Bronchial epithelial cell (primary cell): ENCODE measurements at regions not wholly inside any gene's neighbourhood (a gene's known extent, or its start where the extent isn't known, plus 50 kb on each side); places are given as distances from the start of the nearest gene placed in this dataset.

Source experiments
- DNase-seq: peaks from one replicate; pipeline ENCODE4 v3.0.0-alpha.2; 2010; ENCODE audit warnings: low read depth
- FAIRE-seq: peaks from 2 replicates; lab custom pipeline; 2011; peaks lifted over from hg19 to GRCh38; lab: Jason Lieb, UNC
- H3K27me3 ChIP-seq: 2 replicates; pipeline ENCODE4 v1.5.1; 2011; ENCODE audit warnings: low read length; ENCODE audit not compliant: control insufficient read depth, insufficient read depth
- H3K36me3 ChIP-seq: 2 replicates; pipeline ENCODE4 v1.5.1; 2011; ENCODE audit warnings: low read length; ENCODE audit not compliant: control insufficient read depth, insufficient read depth
- H3K4me3 ChIP-seq: 2 replicates; pipeline ENCODE4 v1.5.1; 2011; ENCODE audit warnings: mild to moderate bottlenecking, low read depth, low read length, control low read depth
- TF ChIP-seq, protein P1 (sequence below): IDR thresholded peaks from 2 replicates; pipeline ENCODE4 v1.5.1; 2011; ENCODE audit warnings: mild to moderate bottlenecking, moderate library complexity, low read length, control low read depth, inconsistent platforms; ENCODE audit not compliant: insufficient read depth, severe bottlenecking

DNA sequence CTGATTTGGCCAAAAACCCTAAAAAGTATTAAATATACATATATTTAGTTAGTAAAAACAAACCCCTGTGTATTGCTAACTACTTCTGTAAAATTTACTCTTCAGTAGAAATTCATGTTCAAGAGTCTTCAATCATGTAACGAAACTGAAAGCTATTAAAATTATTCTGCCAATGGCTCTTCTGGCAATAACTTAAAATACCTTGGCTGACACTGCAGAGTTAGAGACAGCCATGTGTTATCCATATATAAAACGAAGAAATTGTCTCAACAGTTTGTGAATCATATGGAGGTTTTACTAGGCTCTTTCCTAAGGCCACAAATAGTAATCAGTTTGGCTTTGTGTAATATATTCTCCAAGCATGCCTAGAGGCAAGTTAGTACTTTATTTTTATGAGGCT, 357.2 kb downstream of the COL11A1 start:
- Histone ChIP-seq H3K36me3 (no peaks in the 10 kb centered on the region), H3K4me3 (no peak overlapping the region), H3K27me3 (no peaks in the 10 kb centered on the region)
- FAIRE-seq (no peak), DNase-seq (no peak)
- TF ChIP-seq, protein P1, sequence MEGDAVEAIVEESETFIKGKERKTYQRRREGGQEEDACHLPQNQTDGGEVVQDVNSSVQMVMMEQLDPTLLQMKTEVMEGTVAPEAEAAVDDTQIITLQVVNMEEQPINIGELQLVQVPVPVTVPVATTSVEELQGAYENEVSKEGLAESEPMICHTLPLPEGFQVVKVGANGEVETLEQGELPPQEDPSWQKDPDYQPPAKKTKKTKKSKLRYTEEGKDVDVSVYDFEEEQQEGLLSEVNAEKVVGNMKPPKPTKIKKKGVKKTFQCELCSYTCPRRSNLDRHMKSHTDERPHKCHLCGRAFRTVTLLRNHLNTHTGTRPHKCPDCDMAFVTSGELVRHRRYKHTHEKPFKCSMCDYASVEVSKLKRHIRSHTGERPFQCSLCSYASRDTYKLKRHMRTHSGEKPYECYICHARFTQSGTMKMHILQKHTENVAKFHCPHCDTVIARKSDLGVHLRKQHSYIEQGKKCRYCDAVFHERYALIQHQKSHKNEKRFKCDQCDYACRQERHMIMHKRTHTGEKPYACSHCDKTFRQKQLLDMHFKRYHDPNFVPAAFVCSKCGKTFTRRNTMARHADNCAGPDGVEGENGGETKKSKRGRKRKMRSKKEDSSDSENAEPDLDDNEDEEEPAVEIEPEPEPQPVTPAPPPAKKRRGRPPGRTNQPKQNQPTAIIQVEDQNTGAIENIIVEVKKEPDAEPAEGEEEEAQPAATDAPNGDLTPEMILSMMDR: no peak

DNA sequence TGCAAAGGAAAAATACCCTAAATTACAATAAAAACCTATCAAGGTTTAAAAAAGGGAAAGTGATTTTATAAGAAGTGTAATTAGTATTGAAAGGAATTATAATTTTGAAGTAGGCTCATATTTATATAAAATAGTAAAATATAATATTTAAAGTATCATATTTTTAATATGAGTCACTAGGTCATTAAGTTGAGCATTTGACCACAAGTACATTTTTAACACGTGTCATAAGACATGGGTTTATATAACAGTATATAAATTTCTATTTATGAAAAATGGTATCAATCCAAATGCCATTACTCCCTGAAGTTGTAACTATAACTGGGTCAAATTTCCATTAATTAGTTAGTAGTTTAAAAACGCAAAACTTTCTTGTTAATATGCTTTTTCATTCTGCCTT, 365.9 kb downstream of the COL11A1 start:
- FAIRE-seq: no peak
- TF ChIP-seq, protein P1: no peak
- H3K4me3 ChIP-seq: no peak overlapping the region
- H3K36me3 ChIP-seq: no peaks in the 10 kb centered on the region
- DNase-seq: peak; percentile 1
- H3K27me3 ChIP-seq: no peaks in the 10 kb centered on the region

DNA sequence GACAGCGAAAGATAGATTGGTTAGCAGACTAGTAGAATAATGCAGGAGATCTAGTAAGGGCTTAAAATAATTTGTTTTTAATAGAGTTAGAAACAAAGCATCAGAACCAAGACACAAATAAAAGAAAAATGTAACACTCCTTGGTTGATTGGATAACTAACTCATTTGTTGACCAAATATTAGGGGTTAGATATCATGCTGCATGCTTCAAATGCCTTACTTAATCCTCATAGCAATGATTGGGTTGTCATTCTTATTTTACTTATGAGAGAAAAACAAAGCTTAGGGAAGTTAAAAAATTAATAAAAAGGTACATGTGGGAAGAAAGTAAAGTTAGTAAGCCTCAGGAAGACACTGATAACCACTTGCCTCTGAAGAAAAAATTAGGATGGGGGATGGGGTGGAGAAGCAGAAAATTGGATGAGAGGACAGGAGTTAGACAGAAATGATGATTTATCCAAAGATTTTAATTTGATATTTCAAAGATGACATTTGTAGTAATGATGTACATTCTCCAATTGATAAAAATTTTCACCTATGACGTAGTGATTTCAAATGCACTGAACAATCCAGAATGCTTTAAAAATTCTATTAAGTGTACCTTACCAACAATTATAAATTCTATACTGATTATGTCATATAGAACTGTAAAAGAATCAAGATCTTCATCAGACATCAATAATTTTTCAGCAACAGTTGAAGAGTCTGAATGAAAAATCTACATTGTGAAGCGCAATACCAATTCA, 374.7 kb downstream of the COL11A1 start:
- Histone ChIP-seq H3K36me3 (no peaks in the 10 kb centered on the region), H3K27me3 (no peaks in the 10 kb centered on the region), H3K4me3 (no peak overlapping the region)
- no peak for DNase-seq
- TF ChIP-seq, protein P1: no peak
- FAIRE-seq: no peak

DNA sequence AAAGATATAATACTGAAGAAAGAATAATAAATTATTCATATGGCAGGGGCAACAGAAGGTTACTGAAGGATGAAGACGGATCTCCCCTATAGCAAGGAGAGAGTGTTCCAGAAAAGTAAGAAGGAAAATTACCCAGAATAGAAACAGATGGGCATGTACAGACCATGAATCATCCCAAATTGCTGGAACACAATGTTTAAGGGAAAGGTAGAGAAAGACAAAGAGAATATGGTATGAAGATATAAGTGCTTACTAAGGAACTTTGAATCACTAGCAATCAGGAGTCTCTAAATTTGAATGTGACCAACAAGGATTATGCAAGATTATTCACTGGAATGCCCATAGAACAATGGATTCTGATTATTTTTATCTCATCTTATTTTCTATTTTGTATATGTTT, 375.4 kb downstream of the COL11A1 start:
- FAIRE-seq: no peak
- TF ChIP-seq, protein P1: no peak
- peak; percentile 50 for DNase-seq

DNA sequence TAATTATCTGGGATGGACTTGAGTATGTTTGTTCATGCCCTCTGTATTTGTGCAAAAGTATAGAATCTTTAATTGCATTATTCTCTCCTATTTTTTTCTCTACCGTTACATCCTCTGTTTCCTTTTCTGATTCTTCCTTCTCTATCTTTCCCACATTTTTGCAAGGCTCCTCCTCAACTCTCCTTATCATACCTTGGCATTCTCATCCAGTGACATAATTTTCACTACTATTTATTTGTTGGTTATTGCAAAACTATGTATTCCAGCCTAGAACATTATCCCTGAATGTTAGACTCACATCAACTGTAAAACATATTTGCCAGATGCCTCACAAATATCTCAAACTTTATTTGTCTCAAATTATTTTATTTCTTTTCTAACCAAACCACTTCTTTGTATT, 381.9 kb downstream of the COL11A1 start:
- Histone ChIP-seq H3K27me3 (no peaks in the 10 kb centered on the region), H3K4me3 (no peak overlapping the region), H3K36me3 (no peaks in the 10 kb centered on the region)
- FAIRE-seq (no peak), DNase-seq (no peak)
- TF ChIP-seq, protein P1: no peak

More for the DNA sequence above, 375.4 kb downstream of the COL11A1 start:
- no peak overlapping the region for H3K4me3 ChIP-seq
- H3K36me3 ChIP-seq: no peaks in the 10 kb centered on the region
- H3K27me3 ChIP-seq: no peaks in the 10 kb centered on the region

DNA sequence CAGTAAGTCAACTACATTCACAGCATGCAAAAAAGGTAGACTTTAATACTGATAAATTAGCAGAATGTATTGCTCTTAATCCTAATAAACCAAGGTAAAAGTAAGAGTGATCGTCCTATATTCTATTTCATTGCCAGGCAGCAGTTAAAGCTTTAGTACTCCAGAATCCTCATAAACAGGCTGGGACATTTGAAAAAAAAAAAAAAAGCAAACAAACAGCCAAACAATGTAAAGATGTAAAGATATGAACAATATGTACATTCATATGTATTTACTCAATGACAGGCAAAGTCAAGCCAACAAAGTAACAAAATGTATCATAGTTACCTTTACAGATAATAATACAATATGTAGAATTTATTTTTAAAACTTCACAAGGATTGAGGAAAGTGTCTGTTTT, 383.6 kb downstream of the COL11A1 start:
- Histone ChIP-seq H3K4me3 (no peak overlapping the region), H3K36me3 (no peaks in the 10 kb centered on the region), H3K27me3 (no peaks in the 10 kb centered on the region)
- DNase-seq: no peak
- FAIRE-seq: no peak
- TF ChIP-seq, protein P1: no peak
